Coronary artery (tissue), 2 donors: ENCODE measurements at regions not wholly inside any gene's neighbourhood (a gene's known extent, or its start where the extent isn't known, plus 50 kb on each side); places are given as distances from the start of the nearest gene placed in this dataset.

ENCODE experiments used
- DNase-seq: peaks from one replicate; pipeline ENCODE4 v3.0.0-alpha.2; 2017; ENCODE audit warnings: low spot score
- H3K27ac ChIP-seq, 2 donors: fragments of 200-600 bp; sonication (generic); one replicate each; pipeline ENCODE4 v1.5.1; 2016 to 2019
- H3K4me3 ChIP-seq: fragments of 200-600 bp; sonication (generic); 2 replicates; pipeline ENCODE4 v1.5.1; 2016; ENCODE audit warnings: mild to moderate bottlenecking, moderate library complexity
- TF ChIP-seq, protein P1 (sequence below): fragments of 200-600 bp; sonication (generic); IDR thresholded peaks from one replicate; pipeline ENCODE4 v1.5.1; 2019; ENCODE audit warnings: antibody characterized with exemption

DNA sequence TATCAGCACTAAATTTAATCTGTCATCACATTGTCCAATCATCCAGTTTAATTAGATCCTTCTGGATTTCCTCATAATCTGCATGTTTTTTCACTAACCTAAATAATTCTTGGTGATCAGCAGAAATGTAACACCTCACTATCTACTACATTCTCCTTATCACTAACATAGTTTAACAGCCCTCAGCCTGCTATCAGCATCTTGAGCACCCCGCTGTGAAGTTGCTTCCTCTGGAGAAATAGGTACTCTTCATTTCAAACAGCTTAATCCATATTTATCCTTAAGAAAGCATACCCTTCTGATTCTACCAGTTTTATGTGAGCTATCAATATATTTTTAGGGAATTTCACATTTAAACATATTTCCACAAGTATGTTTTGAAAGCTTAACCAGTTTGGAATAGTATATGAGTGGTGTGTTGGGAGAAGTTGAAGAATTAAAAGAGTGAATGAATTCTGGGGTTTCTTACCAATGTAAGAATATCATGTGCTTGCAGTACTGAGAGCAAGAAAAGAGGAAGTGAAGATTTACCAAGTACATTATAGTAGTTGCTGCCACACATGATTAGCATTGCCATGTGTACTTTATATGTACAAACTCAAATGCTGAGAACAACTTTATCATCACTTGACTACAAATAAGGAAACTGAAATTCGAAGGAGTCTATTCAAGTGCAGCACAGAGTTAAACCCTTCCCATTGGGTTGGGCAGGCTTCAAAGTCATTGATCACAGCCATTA, 771.1 kb upstream of the ADGRL4 start:
- TF ChIP-seq, protein P1, sequence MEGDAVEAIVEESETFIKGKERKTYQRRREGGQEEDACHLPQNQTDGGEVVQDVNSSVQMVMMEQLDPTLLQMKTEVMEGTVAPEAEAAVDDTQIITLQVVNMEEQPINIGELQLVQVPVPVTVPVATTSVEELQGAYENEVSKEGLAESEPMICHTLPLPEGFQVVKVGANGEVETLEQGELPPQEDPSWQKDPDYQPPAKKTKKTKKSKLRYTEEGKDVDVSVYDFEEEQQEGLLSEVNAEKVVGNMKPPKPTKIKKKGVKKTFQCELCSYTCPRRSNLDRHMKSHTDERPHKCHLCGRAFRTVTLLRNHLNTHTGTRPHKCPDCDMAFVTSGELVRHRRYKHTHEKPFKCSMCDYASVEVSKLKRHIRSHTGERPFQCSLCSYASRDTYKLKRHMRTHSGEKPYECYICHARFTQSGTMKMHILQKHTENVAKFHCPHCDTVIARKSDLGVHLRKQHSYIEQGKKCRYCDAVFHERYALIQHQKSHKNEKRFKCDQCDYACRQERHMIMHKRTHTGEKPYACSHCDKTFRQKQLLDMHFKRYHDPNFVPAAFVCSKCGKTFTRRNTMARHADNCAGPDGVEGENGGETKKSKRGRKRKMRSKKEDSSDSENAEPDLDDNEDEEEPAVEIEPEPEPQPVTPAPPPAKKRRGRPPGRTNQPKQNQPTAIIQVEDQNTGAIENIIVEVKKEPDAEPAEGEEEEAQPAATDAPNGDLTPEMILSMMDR, result no peak
- no peak for DNase-seq
- no peak overlapping the region for H3K27ac ChIP-seq

DNA sequence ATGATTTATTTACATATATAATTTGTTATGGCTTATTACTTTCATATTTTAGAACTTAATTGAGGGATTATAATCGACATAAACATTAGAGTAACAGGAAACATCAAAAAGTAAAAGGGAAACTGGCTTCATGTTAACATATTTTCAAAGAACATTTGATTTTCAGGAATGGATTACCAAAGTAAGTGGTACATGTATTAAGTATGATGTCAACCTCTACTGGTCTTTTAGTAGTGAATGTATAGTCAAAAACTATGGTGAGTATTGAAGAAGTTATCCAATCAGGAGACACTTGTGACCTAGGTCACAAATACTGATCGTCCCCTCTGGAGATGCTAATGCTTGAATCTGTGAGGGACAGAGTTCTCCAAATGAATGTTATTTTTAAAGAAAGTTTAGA, 768.9 kb upstream of the ADGRL4 start:
- TF ChIP-seq, protein P1, result no peak
- no peak for DNase-seq
- Histone ChIP-seq H3K27ac (no peak overlapping the region), H3K4me3 (no peak overlapping the region)

More for the DNA sequence above, 771.1 kb upstream of the ADGRL4 start:
- H3K4me3 ChIP-seq, result no peak overlapping the region

DNA sequence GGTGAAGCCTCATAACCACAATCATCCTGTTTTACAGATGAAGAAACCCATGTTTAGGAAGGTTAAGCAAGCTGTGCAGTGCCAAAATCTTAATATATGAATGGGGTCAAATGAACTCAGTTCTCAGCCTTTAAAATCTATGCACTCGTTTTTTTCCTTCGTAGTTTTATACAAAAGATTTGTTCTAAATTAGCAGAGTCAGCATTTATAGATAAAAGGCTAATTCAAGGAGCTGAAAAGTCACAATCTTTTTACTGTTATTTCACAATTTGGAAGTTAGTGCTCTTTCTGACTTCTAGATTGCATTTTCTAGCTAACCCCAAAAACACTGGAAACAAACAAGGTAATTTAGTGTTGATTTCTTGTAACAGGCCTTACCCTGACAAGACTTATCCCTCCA, 766.9 kb upstream of the ADGRL4 start:
- TF ChIP-seq, protein P1, result no peak
- Histone ChIP-seq H3K27ac (no peak overlapping the region), H3K4me3 (no peak overlapping the region)
- no peak for DNase-seq

DNA sequence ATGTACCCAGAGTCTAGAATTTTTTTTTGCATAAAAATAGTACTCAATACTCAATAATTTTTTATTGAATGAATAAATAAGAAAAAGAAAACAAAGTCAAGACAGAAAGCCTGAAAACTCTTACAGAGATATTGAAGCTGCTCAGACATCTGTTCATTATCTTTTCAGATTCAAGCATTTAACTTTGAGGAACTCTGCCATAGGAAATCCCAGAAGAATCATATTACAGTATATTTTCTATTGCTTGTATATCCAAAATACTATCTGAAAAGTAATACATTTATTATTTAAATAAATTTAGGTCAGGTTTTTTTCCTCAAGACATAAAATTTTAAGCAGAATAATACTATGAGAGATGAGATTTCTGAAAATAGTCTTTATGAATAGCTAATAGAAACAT, 755.9 kb upstream of the ADGRL4 start:
- Histone ChIP-seq H3K4me3 (no peak overlapping the region), H3K27ac (no peak overlapping the region)
- TF ChIP-seq, protein P1, result no peak
- DNase-seq, result no peak

DNA sequence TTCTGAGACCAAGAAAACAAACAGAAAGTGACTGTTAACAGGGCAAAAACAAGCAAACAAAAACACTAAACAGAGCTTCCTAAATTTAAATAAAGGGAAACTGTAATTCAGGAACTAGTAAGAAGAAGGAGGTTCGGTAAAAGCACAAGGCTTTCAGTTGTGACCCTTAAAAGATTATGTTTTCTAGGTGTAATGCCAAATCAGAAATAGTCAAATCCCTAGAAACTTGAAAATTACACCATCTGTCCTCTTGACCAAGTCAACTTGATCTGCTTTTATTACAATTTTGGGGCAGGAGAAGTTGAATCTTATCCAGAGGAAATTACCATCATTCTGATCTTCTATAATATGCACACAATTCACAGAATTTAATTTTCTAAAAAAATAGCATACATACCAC, 754.0 kb upstream of the ADGRL4 start:
- DNase-seq, result no peak
- Histone ChIP-seq H3K27ac (no peak overlapping the region), H3K4me3 (no peak overlapping the region)
- TF ChIP-seq, protein P1, result no peak

DNA sequence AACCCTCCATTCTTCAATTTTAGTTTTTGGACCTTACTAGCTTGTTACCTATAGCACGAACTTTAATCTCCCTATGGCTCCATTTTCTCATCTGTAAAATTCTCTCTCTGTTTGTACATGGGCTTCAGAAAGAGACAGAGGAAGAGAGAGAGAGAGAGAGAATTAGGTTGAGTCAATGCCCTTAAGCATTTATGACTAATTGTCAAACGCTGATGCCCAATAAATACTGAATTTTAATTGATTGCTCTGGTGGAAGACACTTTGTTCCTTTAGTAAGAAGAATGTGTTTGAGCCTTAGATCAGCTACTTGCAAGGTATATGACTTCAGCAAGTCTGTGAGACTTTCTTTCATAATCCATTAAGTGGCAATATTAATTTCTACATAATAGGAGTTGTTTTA, 743.1 kb upstream of the ADGRL4 start:
- TF ChIP-seq, protein P1, result no peak
- no peak for DNase-seq
- Histone ChIP-seq H3K4me3 (no peak overlapping the region), H3K27ac (no peak overlapping the region)

DNA sequence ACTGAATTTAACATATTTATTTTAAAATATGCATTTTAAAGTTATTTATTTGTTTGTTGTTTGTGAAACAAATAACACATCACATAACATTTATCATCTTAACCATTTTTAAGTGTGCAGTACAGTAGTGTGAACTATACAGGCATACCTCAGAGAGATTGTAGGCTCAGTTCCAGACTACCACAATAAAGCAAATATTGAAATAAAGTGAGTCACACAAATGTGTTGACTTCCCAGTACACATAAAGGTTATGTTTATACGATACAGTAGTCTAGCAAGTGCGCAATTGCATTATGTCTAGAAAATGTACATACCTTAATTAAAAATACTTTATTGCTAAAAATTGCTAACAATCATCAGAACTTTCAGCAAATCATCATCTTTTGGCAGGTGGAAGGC, 739.4 kb upstream of the ADGRL4 start:
- TF ChIP-seq, protein P1, result no peak
- no peak for DNase-seq
- Histone ChIP-seq H3K27ac (no peak overlapping the region), H3K4me3 (no peak overlapping the region)
